ENCODE measurements at regions not wholly inside any gene's neighbourhood (a gene's known extent, or its start where the extent isn't known, plus 50 kb on each side); places are given as distances from the start of the nearest gene placed in this dataset.

- Histone ChIP-seq H3K9ac (ENCODE audit: low read depth in 1 of 2, low read length in 2 of 2) (no peak overlapping the region), H3K9me3 (ENCODE audit: control insufficient read depth in 4 of 4, low read length in 3 of 4) (no peaks in the 10 kb centered on the region), H3K27me3 (ENCODE audit: control insufficient read depth in 4 of 4, insufficient read depth in 4 of 4, low read length in 3 of 4) (no peaks in the 10 kb centered on the region), H3K4me3 (ENCODE audit: low read depth in 1 of 3, low read length in 3 of 3) (no peak overlapping the region), H3K27ac (ENCODE audit: low read depth in 1 of 2, low read length in 2 of 2) (no peak overlapping the region), H3K36me3 (ENCODE audit: control insufficient read depth in 4 of 4, insufficient read depth in 3 of 4, low read depth in 1 of 4, low read length in 3 of 4) (no peaks in the 10 kb centered on the region), H3K4me1 (ENCODE audit: control insufficient read depth in 4 of 4, insufficient read depth in 4 of 4, low read length in 3 of 4) (no peaks in the 10 kb centered on the region)
- no peak for TF ChIP-seq JUND (IDR thresholded peaks at IDR 0.05)
- no peak for TF ChIP-seq HNF4G (IDR thresholded peaks at IDR 0.05)
- no peak for TF ChIP-seq GABPA (IDR thresholded peaks at IDR 0.05 in 1 of 2, conservative IDR thresholded peaks at IDR 0.05 in 1 of 2)
- no peak for TF ChIP-seq TAF1 (conservative IDR thresholded peaks at IDR 0.05)
- TF ChIP-seq CTCF (IDR thresholded peaks at IDR 0.05; ENCODE audit: low read depth, low read length, missing input control), result no peak
- TF ChIP-seq RXRA (IDR thresholded peaks at IDR 0.05), result no peak
- no peak for TF ChIP-seq ATF3 (IDR thresholded peaks at IDR 0.05)
- no peak for TF ChIP-seq MAX (IDR thresholded peaks at IDR 0.05)
- no peak for TF ChIP-seq RAD21 (IDR thresholded peaks at IDR 0.05)
- no peak for TF ChIP-seq EGR1 (IDR thresholded peaks at IDR 0.05; ENCODE audit: low read depth in 2 of 2)
- no peak for TF ChIP-seq FOXA2 (IDR thresholded peaks at IDR 0.05)
- no peak for TF ChIP-seq ZBTB33 (IDR thresholded peaks at IDR 0.05)
- no peak for TF ChIP-seq SP1 (IDR thresholded peaks at IDR 0.05)
- no peak for TF ChIP-seq HNF4A (conservative IDR thresholded peaks at IDR 0.05)
- TF ChIP-seq FOXA1 (IDR thresholded peaks at IDR 0.05), result no peak
- DNase-seq (ENCODE audit: low spot score), result no peak
- WGBS, result 85% methylated on average over 9 of the region's 9 CpGs
Observed at GRCh38 chr5:135234666-135235401, 164.2 kb downstream of the MACROH2A1 start.

- no peaks in the 10 kb centered on the region for H3K4me1 ChIP-seq (ENCODE audit: control insufficient read depth in 4 of 4, insufficient read depth in 4 of 4, low read length in 3 of 4)
- H3K27ac ChIP-seq (ENCODE audit: low read depth in 1 of 2, low read length in 2 of 2), result no peak overlapping the region
- no peak for TF ChIP-seq NR2F2 (IDR thresholded peaks at IDR 0.05)
- TF ChIP-seq FOXA1 (IDR thresholded peaks at IDR 0.05), result no peak
- no peak for TF ChIP-seq ZBTB33 (IDR thresholded peaks at IDR 0.05)
- no peak for TF ChIP-seq FOXA2 (IDR thresholded peaks at IDR 0.05)
- TF ChIP-seq EGR1 (IDR thresholded peaks at IDR 0.05; ENCODE audit: low read depth in 2 of 2), result no peak
- no peak for TF ChIP-seq GABPA (IDR thresholded peaks at IDR 0.05 in 1 of 2, conservative IDR thresholded peaks at IDR 0.05 in 1 of 2)
- TF ChIP-seq JUND (IDR thresholded peaks at IDR 0.05), result no peak
- TF ChIP-seq TAF1 (conservative IDR thresholded peaks at IDR 0.05), result no peak
- TF ChIP-seq HNF4A (conservative IDR thresholded peaks at IDR 0.05), result no peak
- TF ChIP-seq REST (IDR thresholded peaks at IDR 0.05), result no peak
- no peak for TF ChIP-seq ATF3 (IDR thresholded peaks at IDR 0.05)
- no peak for TF ChIP-seq MAX (IDR thresholded peaks at IDR 0.05)
- no peak for TF ChIP-seq CTCF (IDR thresholded peaks at IDR 0.05; ENCODE audit: low read depth, low read length, missing input control)
- no peak for TF ChIP-seq RAD21 (IDR thresholded peaks at IDR 0.05)
Observed at GRCh38 chr5:135234242-135234641, 164.8 kb downstream of the MACROH2A1 start.

More at GRCh38 chr5:135234242-135234641, 164.8 kb downstream of the MACROH2A1 start:
- no peak overlapping the region for H3K9ac ChIP-seq (ENCODE audit: low read depth in 1 of 2, low read length in 2 of 2)
- 88% methylated on average over 12 of the region's 12 CpGs for WGBS
- no peaks in the 10 kb centered on the region for H3K27me3 ChIP-seq (ENCODE audit: control insufficient read depth in 4 of 4, insufficient read depth in 4 of 4, low read length in 3 of 4)
- DNase-seq (ENCODE audit: low spot score), result no peak
- H3K9me3 ChIP-seq (ENCODE audit: control insufficient read depth in 4 of 4, low read length in 3 of 4), result no peaks in the 10 kb centered on the region
- H3K4me3 ChIP-seq (ENCODE audit: low read depth in 1 of 3, low read length in 3 of 3), result no peak overlapping the region
- no peaks in the 10 kb centered on the region for H3K36me3 ChIP-seq (ENCODE audit: control insufficient read depth in 4 of 4, insufficient read depth in 3 of 4, low read depth in 1 of 4, low read length in 3 of 4)

Measured in liver (tissue), 8 donors.